Stimulated activated CD4-positive, alpha-beta T cell treated with anti-CD3 and anti-CD28 coated beads, Interleukin-1b, Interleukin-23, amount 100 ng/mL, for 24 hours (primary cell): ENCODE measurements at regions not wholly inside any gene's neighbourhood (a gene's known extent, or its start where the extent isn't known, plus 50 kb on each side); places are given as distances from the start of the nearest gene placed in this dataset.

Experiments
- DNase-seq, 4 experiments: peaks; one replicate each; pipeline ENCODE4 v3.0.0-alpha.2; 2020; ENCODE audit warnings: low read depth in 4 of 4, low spot score in 1 of 4

- no peak for DNase-seq
These were observed 191.8 kb upstream of the RAB4A start for GRCh38 chr1:229079016-229079595.

GRCh38 chr1:229080361-229080760, 190.6 kb upstream of the RAB4A start:
- DNase-seq: no peak

- no peak for DNase-seq
These were observed 185.6 kb upstream of the RAB4A start for GRCh38 chr1:229085291-229085690.

- no peak for DNase-seq
These were observed 184.8 kb upstream of the RAB4A start for GRCh38 chr1:229086091-229086490.

GRCh38 chr1:229086686-229087085, 184.2 kb upstream of the RAB4A start:
- no peak for DNase-seq

- no peak for DNase-seq
These were observed 183.6 kb upstream of the RAB4A start for GRCh38 chr1:229087339-229087738.

GRCh38 chr1:229087906-229088305, 183.0 kb upstream of the RAB4A start:
- no peak for DNase-seq

GRCh38 chr1:229088711-229089110, 182.2 kb upstream of the RAB4A start:
- DNase-seq: no peak

GRCh38 chr1:229089586-229090208, 181.2 kb upstream of the RAB4A start:
- DNase-seq: no peak

- no peak for DNase-seq
These were observed 179.2 kb upstream of the RAB4A start for GRCh38 chr1:229091721-229092136.

- DNase-seq: no peak
These were observed 178.3 kb upstream of the RAB4A start for GRCh38 chr1:229092377-229093237.

GRCh38 chr1:229093238-229093540, 177.7 kb upstream of the RAB4A start:
- DNase-seq: no peak

- no peak for DNase-seq
These were observed 177.1 kb upstream of the RAB4A start for GRCh38 chr1:229093609-229094336.

GRCh38 chr1:229094476-229095311, 176.2 kb upstream of the RAB4A start:
- DNase-seq: no peak

GRCh38 chr1:229095325-229095724, 175.6 kb upstream of the RAB4A start:
- DNase-seq: no peak

- no peak for DNase-seq
These were observed 173.6 kb upstream of the RAB4A start for GRCh38 chr1:229097356-229097755.

- DNase-seq: no peak
These were observed 172.6 kb upstream of the RAB4A start for GRCh38 chr1:229098361-229098760.

GRCh38 chr1:229098903-229099578, 171.9 kb upstream of the RAB4A start:
- DNase-seq: no peak

GRCh38 chr1:229101011-229101871, 169.7 kb upstream of the RAB4A start:
- no peak for DNase-seq
